NCI-H2081 treated with DMSO at 0.1 percent for 48 hours (cell line): ENCODE measurements at regions not wholly inside any gene's neighbourhood (a gene's known extent, or its start where the extent isn't known, plus 50 kb on each side); places are given as distances from the start of the nearest gene placed in this dataset.
"Not testable (repeated sequence)": the region's sequence is repeated elsewhere in the genome, so short reads cannot be mapped to it uniquely, and the experiment has no call there.

Experiments used
- DNase-seq: peaks from one replicate; lab custom pipeline; 2025; lab: John Stamatoyannopoulos, UW

DNA sequence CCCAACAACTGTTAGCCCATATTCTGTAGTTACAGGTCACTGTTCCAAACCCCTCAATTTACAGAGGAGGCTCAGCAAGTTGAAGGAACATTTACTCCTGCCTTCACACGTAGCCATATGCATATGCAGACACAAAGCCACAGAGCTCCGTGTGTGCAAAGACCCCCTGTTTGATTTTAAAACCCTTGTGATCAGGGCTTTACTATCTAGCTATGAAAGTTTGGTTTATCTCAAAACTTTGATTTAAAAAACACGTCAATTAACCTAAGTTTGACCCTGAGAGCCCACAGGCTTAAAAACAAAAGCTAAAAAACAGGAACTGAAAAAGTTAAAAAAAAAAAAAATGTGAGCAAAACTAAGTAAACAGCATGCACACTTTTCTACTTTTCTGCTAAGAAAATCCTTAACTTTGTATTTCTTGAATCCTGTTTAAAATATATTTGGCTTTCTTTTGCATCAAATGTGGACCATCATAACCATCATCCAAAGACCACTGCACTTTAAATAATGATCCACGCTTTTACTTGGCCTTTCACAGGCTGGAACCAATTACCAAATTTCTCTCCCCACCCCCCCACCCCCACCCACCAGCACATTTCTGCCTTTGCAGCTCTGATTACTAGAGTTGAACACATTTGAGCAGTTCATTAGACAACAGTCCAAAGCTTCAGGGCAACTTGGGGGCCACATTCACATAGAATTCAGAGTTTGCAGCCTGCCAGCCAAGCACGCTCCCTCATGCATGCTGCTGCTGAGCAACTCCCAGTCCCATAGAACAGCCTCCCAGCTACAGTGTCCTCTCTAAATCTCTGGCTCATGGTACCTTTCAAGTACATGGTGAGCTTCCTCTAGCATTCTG lies 128.8 kb upstream of the MAP3K1 start:
- no peak for DNase-seq

DNA sequence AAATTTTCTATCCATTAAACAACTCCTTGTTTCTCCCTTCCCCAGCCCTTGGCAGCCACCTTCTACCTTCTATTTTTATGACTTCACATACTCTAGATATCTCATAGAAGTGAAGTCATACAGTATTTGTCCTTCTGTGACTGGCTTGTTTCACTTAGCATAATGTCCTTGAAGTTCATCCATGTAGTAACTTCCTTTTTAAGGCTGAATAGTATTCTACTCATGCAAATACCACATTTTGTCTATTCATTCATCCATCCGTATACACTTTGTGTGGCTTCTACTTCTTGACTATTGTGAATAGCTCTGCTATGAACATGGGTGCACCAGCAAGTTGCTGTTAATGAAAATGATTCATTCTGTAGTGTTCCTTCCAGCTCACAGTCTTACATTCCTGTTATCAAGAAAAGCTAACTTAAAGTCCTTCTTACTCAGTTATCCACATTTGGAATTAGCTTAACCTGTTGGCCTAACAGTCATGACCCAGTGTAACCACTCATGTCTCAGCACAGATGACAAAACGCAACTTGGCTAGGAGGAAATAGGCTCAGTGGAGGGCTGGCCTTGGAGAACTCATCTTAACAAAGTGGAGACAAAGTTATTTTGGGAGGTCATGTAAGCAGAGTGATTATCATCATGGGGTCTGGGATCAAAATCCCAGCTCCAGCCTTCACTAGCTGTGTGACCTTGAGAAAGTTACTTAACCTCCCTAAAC lies 129.7 kb upstream of the MAP3K1 start:
- DNase-seq, result no peak

GRCh38 chr5:56684159-56684558 lies 131.2 kb upstream of the MAP3K1 start:
- no peak for DNase-seq

- no peak for DNase-seq
Measured at GRCh38 chr5:56683733-56684132, 131.6 kb upstream of the MAP3K1 start.

GRCh38 chr5:56683281-56683680 lies 132.1 kb upstream of the MAP3K1 start:
- DNase-seq, result no peak

DNA sequence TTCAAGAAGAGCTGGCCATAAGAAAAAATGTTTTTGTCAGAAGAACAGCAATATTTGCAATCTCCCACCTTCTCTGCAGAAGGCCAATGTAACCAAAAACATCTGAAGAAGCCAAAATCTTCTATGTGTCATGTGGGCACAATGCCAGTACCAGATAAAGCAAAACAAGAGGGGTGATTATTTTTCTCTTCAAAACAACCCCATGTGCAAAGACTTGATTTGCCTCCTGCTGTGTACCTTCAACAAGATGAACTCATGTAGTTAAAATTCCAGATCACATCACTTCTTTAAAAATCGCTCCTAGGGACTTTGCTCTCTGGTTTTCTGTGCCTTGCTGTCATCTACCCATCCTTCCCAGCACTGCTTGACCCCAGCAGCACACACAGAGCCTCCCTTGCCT lies 134.0 kb upstream of the MAP3K1 start:
- DNase-seq, result no peak

- DNase-seq, result no peak
Measured at GRCh38 chr5:56680731-56681130, 134.6 kb upstream of the MAP3K1 start.

- DNase-seq, result no peak
Measured at GRCh38 chr5:56677690-56678305, 137.6 kb upstream of the MAP3K1 start.

DNA sequence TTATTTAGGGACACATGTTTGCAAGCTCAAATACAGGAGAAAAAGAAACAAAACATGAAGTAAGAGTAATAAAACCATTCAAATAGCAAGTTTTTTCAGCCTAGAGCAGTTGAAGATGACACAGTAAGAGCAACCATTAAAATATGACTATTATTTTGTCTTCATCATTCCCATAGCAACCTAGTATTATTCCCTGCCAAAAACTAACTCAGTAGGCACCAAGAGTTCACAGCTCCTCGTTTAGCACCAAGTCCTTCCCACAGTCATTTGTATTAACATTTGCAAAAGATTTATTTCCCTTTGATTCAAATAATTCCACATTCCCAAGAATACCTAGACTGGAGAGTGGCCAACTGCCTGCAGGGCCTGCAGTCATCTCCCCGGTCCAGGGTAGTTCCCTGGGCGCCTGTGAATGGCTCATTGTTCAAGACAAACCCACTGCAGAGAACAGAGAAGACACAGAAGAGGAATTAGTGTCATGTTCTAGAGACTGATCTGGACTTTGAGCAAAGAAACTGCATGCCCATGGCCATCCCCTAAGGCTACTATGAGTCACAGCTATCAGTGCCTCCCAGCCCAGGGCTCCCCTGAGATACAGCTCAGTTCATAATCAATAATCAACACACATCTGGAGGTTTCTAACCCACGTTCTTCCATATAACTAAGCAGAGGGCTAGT lies 139.1 kb upstream of the MAP3K1 start:
- no peak for DNase-seq

DNA sequence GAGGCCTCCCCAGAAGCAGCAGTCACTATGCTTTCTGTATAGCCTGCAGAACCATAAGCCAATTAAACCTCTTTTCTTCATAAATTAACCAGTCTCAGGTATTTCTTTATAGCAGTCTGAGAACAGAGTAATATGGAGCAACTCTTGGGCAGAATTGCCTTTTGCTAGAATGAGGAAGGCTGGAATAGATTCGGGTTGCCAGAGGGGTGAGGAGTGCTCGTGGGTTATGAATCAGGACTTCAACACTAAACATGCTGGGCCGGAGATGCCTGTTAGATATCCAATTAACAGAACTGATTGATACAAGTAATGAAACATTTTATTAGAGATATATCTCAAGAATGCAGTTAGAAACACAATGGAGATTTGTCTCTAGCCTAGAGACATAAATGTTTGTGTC lies 140.9 kb upstream of the MAP3K1 start:
- no peak for DNase-seq

DNA sequence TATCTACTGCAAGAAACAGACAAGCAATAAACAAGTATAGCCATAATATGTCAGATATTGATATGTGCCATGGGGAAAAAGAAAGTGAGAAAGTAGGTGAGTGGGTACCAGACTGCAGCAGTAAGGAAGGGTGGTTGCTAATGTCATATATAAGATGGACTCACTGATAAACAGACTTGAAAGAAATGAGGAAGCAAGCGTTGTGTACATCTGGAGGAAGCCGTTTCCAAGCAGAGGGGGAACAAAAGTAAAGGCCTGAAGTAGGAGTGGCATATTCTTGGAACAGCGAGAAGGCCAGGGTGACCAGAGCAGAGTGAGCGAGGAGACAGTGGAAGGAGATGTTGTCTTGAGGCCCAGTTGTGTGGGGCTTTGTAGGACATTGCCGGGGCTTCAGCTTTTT lies 142.2 kb upstream of the MAP3K1 start:
- no peak for DNase-seq

- DNase-seq, result no peak
Measured at GRCh38 chr5:56671571-56671970, 143.8 kb upstream of the MAP3K1 start.

DNA sequence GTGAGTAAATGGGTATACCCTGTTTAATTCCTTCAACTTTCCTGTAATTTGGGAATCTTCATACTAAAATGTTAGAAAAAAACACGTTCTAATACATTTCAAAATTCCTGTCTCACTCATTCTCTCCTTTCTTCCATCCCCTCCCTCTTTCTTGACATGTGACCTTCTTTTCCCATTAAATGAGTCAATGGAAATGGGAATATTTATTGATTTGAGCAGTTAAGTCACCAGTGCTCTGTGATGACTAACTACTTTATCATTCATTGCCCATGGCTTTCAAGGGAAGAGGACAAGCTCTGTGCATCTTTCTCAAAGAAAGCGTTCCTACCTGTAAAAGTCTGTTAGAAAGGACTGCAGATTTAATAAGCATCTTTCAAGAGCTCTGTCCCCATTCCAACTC lies 144.4 kb upstream of the MAP3K1 start:
- DNase-seq, result no peak

- DNase-seq, result no peak
Measured at GRCh38 chr5:56669534-56670483, 145.5 kb upstream of the MAP3K1 start.

GRCh38 chr5:56668996-56669395 lies 146.4 kb upstream of the MAP3K1 start:
- no peak for DNase-seq

- DNase-seq, result no peak
Measured at GRCh38 chr5:56667692-56668091, 147.7 kb upstream of the MAP3K1 start.

DNA sequence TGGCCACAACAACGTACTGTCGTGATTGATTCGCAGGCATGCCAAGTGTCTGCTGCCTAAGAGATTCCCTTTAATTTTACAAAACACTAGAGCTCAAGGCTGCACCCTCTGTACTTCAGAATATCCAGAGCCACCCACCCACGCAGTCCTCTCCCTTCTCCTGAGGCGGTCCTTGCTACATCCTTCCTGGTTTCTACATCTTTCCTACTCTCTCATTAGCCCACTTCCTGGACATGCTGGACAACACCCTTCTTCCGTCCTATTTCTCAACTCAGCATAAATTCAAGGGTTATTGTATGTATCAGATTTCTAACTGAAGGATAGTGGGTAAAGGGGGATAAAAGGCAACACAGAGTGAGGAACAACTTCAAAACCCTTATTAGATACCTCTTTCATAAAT lies 148.4 kb upstream of the MAP3K1 start:
- no peak for DNase-seq

DNA sequence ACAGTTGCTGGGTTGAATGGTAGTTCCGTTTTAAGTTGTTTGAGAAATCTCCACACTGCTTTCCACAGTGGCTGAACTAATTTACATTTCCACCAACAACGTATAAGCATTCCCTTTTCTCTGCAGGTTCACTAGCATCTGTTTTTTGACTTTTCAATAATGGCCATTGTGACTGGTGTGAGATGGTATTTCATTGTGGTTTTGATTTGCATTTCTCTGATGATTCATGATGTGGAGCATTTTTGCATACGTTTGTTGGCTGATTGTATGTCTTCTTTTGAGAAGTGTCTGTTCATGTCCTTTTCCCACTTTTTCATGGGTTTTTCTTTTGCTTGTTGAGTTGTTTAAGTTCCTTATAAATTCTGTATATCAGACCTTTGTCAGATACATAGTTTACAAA lies 150.2 kb upstream of the MAP3K1 start:
- not testable (repeated sequence) for DNase-seq

- no peak for DNase-seq
Measured at GRCh38 chr5:56664025-56664424, 151.3 kb upstream of the MAP3K1 start.

DNA sequence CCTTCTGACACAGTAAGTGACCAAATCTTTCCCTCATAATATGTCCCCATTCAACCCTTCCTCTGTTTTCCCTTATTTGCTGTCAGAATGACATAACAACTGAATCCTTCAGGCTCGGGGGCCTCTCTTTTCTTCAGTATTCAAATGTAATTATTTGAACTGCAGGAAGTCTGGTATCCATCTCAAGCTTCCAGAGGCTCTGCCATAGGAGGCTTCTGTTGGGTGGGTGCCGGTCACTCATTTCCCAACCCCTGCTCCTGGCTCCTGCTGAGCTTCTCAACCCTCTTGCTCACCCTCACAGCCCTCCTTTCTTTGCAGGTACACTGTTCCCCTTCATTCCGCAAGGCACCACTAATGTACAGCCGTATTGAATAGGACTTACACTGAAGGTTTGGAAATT lies 151.8 kb upstream of the MAP3K1 start:
- DNase-seq, result no peak

GRCh38 chr5:56662893-56663292 lies 152.5 kb upstream of the MAP3K1 start:
- no peak for DNase-seq
